ENCODE measurements at regions not wholly inside any gene's neighbourhood (a gene's known extent, or its start where the extent isn't known, plus 50 kb on each side); places are given as distances from the start of the nearest gene placed in this dataset.
"Not testable (repeated sequence)": the region's sequence is repeated elsewhere in the genome, so short reads cannot be mapped to it uniquely, and the experiment has no call there.

- DNase-seq = no peak
These were observed 971.2 kb upstream of the CDH9 start for GRCh38 chr5:28009576-28009975.

GRCh38 chr5:27996665-27997064, 958.3 kb upstream of the CDH9 start:
- no peak for DNase-seq

GRCh38 chr5:27995867-27996266, 957.5 kb upstream of the CDH9 start:
- no peak for DNase-seq

GRCh38 chr5:27978322-27978721, 939.9 kb upstream of the CDH9 start:
- no peak for DNase-seq

- DNase-seq = no peak
These were observed 930.8 kb upstream of the CDH9 start for GRCh38 chr5:27969157-27969556.

GRCh38 chr5:27963050-27963783, 924.8 kb upstream of the CDH9 start:
- no peak for DNase-seq

GRCh38 chr5:27962198-27962597, 923.8 kb upstream of the CDH9 start:
- no peak for DNase-seq

GRCh38 chr5:27947088-27947487, 908.7 kb upstream of the CDH9 start:
- no peak for DNase-seq

- DNase-seq = no peak
These were observed 906.1 kb upstream of the CDH9 start for GRCh38 chr5:27944471-27944870.

GRCh38 chr5:27938989-27939388, 900.6 kb upstream of the CDH9 start:
- DNase-seq = no peak

- no peak for DNase-seq
These were observed 889.7 kb upstream of the CDH9 start for GRCh38 chr5:27928060-27928459.

- DNase-seq = no peak
These were observed 872.8 kb upstream of the CDH9 start for GRCh38 chr5:27911216-27911615.

- no peak for DNase-seq
These were observed 870.0 kb upstream of the CDH9 start for GRCh38 chr5:27908341-27908740.

GRCh38 chr5:27906931-27907601, 868.7 kb upstream of the CDH9 start:
- DNase-seq = no peak

- no peak for DNase-seq
These were observed 868.1 kb upstream of the CDH9 start for GRCh38 chr5:27906481-27906880.

GRCh38 chr5:27900761-27901160, 862.4 kb upstream of the CDH9 start:
- no peak for DNase-seq

GRCh38 chr5:27876071-27876470, 837.7 kb upstream of the CDH9 start:
- DNase-seq = no peak

- no peak for DNase-seq
These were observed 836.8 kb upstream of the CDH9 start for GRCh38 chr5:27875148-27875547.

- DNase-seq = no peak
These were observed 829.9 kb upstream of the CDH9 start for GRCh38 chr5:27868292-27868691.

- DNase-seq = no peak
These were observed 817.1 kb upstream of the CDH9 start for GRCh38 chr5:27855491-27855890.

GRCh38 chr5:27854243-27854852, 816.0 kb upstream of the CDH9 start:
- DNase-seq = no peak

GRCh38 chr5:27845248-27845647, 806.9 kb upstream of the CDH9 start:
- DNase-seq = no peak

- DNase-seq = not testable (repeated sequence)
These were observed 798.3 kb upstream of the CDH9 start for GRCh38 chr5:27836704-27837103.

GRCh38 chr5:27832886-27833285, 794.5 kb upstream of the CDH9 start:
- no peak for DNase-seq

Data from NCI-H1417 treated with DMSO at 0.1 percent for 48 hours (cell line).